HCT116 (cell line): ENCODE measurements at regions not wholly inside any gene's neighbourhood (a gene's known extent, or its start where the extent isn't known, plus 50 kb on each side); places are given as distances from the start of the nearest gene placed in this dataset.

ENCODE experiments used
- EZH2 ChIP-seq: fragments of 200-600 bp; sonication (generic); IDR thresholded peaks from 2 replicates; pipeline ENCODE4 v1.6.1; 2017; ENCODE audit warnings: antibody characterized with exemption, mixed run types
- POLR2A ChIP-seq: IDR thresholded peaks from 2 replicates; pipeline ENCODE4 v1.7.0; 2011; ENCODE audit warnings: borderline replicate concordance; ENCODE audit not compliant: insufficient read depth, insufficient read length; ENCODE audit errors: extremely low read depth
- TCF7L2 ChIP-seq: IDR thresholded peaks from 2 replicates; pipeline ENCODE4 v1.7.0; 2011; ENCODE audit warnings: borderline replicate concordance, inconsistent platforms; ENCODE audit not compliant: insufficient read depth, insufficient read length; ENCODE audit errors: extremely low read depth
- ZFX ChIP-seq: fragments of 450-650 bp; IDR thresholded peaks from 2 replicates; pipeline ENCODE4 v1.6.1; 2017
- ZNF274 ChIP-seq: fragments of 200-500 bp; sonication (Bioruptor generic); IDR thresholded peaks from 2 replicates; pipeline ENCODE4 v1.6.1; 2014; ENCODE audit warnings: mild to moderate bottlenecking, low read depth, low read length, inconsistent platforms
- TF ChIP-seq, protein P1 (sequence below), 3 experiments: fragments of 200-600 bp in 1 of 3; sonication (generic) in 1 of 3; IDR thresholded peaks in 2 of 3; conservative IDR thresholded peaks in 1 of 3; 2 replicates each; pipeline ENCODE4 v1.5.1; 2012 to 2017; ENCODE audit warnings: low read depth in 2 of 3, low read length in 2 of 3, antibody characterized with exemption in 1 of 3, borderline replicate concordance in 1 of 3, control low read depth in 1 of 3, mild to moderate bottlenecking in 1 of 3, mixed read lengths in 1 of 3, mixed run types in 1 of 3, moderate library complexity in 1 of 3; ENCODE audit not compliant: insufficient read depth in 1 of 3
- TF ChIP-seq, protein P2 (sequence below): IDR thresholded peaks from 2 replicates; pipeline ENCODE4 v1.6.1; 2012
- TF ChIP-seq, protein P3 (sequence below): IDR thresholded peaks from 2 replicates; pipeline ENCODE4 v1.6.1; 2012; ENCODE audit warnings: low read depth

DNA sequence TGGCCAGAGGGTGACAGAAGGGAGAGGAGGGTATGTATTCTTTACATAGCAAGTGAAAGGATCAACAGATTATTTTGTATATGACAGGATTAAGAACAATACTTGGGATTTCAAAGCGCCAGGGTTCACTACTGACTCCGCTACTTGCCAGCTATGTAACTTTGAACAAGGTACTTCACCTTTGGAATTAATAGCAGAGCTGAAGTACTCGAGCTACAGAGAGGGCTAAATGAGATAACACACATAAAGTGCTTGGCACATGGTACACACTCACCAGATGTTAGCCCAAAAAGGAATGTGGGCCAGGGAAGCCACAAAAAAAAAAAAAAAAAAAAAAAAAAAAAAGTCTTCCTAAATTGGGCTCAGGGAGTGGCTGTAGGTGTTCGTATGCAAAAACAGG, 408.4 kb downstream of the BUD13 start:
- TF ChIP-seq ZNF274 = no peak
- TF ChIP-seq, protein P1, sequence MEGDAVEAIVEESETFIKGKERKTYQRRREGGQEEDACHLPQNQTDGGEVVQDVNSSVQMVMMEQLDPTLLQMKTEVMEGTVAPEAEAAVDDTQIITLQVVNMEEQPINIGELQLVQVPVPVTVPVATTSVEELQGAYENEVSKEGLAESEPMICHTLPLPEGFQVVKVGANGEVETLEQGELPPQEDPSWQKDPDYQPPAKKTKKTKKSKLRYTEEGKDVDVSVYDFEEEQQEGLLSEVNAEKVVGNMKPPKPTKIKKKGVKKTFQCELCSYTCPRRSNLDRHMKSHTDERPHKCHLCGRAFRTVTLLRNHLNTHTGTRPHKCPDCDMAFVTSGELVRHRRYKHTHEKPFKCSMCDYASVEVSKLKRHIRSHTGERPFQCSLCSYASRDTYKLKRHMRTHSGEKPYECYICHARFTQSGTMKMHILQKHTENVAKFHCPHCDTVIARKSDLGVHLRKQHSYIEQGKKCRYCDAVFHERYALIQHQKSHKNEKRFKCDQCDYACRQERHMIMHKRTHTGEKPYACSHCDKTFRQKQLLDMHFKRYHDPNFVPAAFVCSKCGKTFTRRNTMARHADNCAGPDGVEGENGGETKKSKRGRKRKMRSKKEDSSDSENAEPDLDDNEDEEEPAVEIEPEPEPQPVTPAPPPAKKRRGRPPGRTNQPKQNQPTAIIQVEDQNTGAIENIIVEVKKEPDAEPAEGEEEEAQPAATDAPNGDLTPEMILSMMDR (IDR thresholded peaks at IDR 0.05 in 2 of 3, conservative IDR thresholded peaks at IDR 0.05 in 1 of 3; ENCODE audit: borderline replicate concordance in 1 of 3, insufficient read depth in 1 of 3, low read depth in 2 of 3, low read length in 2 of 3) = no peak
- no peak for TF ChIP-seq EZH2
- no peak for TF ChIP-seq POLR2A
- TF ChIP-seq ZFX = no peak
- TF ChIP-seq, protein P2, sequence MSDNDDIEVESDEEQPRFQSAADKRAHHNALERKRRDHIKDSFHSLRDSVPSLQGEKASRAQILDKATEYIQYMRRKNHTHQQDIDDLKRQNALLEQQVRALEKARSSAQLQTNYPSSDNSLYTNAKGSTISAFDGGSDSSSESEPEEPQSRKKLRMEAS = no peak
- TF ChIP-seq, protein P3, sequence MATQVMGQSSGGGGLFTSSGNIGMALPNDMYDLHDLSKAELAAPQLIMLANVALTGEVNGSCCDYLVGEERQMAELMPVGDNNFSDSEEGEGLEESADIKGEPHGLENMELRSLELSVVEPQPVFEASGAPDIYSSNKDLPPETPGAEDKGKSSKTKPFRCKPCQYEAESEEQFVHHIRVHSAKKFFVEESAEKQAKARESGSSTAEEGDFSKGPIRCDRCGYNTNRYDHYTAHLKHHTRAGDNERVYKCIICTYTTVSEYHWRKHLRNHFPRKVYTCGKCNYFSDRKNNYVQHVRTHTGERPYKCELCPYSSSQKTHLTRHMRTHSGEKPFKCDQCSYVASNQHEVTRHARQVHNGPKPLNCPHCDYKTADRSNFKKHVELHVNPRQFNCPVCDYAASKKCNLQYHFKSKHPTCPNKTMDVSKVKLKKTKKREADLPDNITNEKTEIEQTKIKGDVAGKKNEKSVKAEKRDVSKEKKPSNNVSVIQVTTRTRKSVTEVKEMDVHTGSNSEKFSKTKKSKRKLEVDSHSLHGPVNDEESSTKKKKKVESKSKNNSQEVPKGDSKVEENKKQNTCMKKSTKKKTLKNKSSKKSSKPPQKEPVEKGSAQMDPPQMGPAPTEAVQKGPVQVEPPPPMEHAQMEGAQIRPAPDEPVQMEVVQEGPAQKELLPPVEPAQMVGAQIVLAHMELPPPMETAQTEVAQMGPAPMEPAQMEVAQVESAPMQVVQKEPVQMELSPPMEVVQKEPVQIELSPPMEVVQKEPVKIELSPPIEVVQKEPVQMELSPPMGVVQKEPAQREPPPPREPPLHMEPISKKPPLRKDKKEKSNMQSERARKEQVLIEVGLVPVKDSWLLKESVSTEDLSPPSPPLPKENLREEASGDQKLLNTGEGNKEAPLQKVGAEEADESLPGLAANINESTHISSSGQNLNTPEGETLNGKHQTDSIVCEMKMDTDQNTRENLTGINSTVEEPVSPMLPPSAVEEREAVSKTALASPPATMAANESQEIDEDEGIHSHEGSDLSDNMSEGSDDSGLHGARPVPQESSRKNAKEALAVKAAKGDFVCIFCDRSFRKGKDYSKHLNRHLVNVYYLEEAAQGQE = no peak
- no peak for TF ChIP-seq TCF7L2
